ENCODE measurements at regions not wholly inside any gene's neighbourhood (a gene's known extent, or its start where the extent isn't known, plus 50 kb on each side); places are given as distances from the start of the nearest gene placed in this dataset.

- no peaks in the 10 kb centered on the region for H3K9me3 ChIP-seq
- ATAC-seq (no peak), DNase-seq (no peak)
- intact Hi-C loops (cut with DNase I, micrococcal nuclease) = no loop called here
- no peaks in the 10 kb centered on the region for H3K36me3 ChIP-seq (ENCODE audit: low read depth)
- no peak overlapping the region for H3K4me3 ChIP-seq
- TF ChIP-seq, protein P1, sequence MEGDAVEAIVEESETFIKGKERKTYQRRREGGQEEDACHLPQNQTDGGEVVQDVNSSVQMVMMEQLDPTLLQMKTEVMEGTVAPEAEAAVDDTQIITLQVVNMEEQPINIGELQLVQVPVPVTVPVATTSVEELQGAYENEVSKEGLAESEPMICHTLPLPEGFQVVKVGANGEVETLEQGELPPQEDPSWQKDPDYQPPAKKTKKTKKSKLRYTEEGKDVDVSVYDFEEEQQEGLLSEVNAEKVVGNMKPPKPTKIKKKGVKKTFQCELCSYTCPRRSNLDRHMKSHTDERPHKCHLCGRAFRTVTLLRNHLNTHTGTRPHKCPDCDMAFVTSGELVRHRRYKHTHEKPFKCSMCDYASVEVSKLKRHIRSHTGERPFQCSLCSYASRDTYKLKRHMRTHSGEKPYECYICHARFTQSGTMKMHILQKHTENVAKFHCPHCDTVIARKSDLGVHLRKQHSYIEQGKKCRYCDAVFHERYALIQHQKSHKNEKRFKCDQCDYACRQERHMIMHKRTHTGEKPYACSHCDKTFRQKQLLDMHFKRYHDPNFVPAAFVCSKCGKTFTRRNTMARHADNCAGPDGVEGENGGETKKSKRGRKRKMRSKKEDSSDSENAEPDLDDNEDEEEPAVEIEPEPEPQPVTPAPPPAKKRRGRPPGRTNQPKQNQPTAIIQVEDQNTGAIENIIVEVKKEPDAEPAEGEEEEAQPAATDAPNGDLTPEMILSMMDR (IDR thresholded peaks at IDR 0.05) = no peak
- no peaks in the 10 kb centered on the region for H3K4me1 ChIP-seq (ENCODE audit: low read depth)
Observed at GRCh38 chr1:29669912-29670311, 433.6 kb downstream of the PTPRU start.

DNA sequence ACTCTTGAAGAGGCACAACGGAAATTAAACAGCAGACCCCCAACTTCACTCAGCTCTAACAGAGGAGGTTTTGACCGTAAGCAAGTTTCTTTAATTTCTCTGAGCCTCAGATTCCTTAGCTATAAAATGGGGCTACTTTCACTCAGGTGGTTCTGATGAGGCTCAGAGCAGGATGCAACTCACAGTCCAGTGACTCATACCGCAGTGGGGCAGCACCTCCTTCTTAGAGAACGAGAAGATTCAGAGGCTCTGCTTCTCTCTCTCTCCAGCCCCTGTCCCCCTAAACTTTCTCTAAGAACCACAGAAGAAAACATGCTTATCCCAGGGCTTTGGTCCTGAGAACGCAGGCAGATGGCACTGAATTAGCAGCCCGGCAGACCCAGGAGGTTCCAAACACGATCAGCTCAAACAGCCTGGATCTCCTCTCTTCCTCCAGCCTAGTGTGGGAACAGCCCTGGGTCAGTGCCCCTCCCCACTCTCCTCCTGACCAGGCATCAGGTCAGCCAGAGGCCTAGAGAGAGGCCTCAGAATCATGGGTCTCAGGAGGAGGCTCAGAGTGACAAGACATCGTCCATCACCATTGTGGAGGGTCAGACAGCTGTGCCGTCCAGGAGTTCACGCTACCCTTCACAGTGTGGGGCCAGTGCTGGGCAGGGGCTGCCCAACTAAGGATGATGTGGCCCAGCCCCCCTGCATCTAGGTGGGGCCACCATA is 433.0 kb downstream of the PTPRU start:
- intact Hi-C loops (cut with DNase I, micrococcal nuclease) = no loop called here
- TF ChIP-seq, protein P1 (IDR thresholded peaks at IDR 0.05) = no peak
- H3K4me3 ChIP-seq = no peak overlapping the region
- no peak for DNase-seq
- no peaks in the 10 kb centered on the region for H3K9me3 ChIP-seq
- H3K4me1 ChIP-seq (ENCODE audit: low read depth) = no peaks in the 10 kb centered on the region
- no peaks in the 10 kb centered on the region for H3K36me3 ChIP-seq (ENCODE audit: low read depth)
- no peak for ATAC-seq

GRCh38 chr1:29668551-29669157 is 432.3 kb downstream of the PTPRU start:
- no peaks in the 10 kb centered on the region for H3K36me3 ChIP-seq (ENCODE audit: low read depth)
- intact Hi-C loops (cut with DNase I, micrococcal nuclease) = no loop called here
- H3K9me3 ChIP-seq = no peaks in the 10 kb centered on the region
- H3K4me1 ChIP-seq (ENCODE audit: low read depth) = no peaks in the 10 kb centered on the region
- TF ChIP-seq, protein P1 (IDR thresholded peaks at IDR 0.05) = no peak
- ATAC-seq (no peak), DNase-seq (no peak)
- no peak overlapping the region for H3K4me3 ChIP-seq

GRCh38 chr1:29667951-29668350 is 431.6 kb downstream of the PTPRU start:
- TF ChIP-seq, protein P1 (IDR thresholded peaks at IDR 0.05) = no peak
- Histone ChIP-seq H3K36me3 (ENCODE audit: low read depth) (no peaks in the 10 kb centered on the region), H3K9me3 (no peaks in the 10 kb centered on the region), H3K4me3 (no peak overlapping the region), H3K4me1 (ENCODE audit: low read depth) (no peaks in the 10 kb centered on the region)
- no peak for ATAC-seq
- intact Hi-C loops (cut with DNase I, micrococcal nuclease) = no loop called here
- no peak for DNase-seq

DNA sequence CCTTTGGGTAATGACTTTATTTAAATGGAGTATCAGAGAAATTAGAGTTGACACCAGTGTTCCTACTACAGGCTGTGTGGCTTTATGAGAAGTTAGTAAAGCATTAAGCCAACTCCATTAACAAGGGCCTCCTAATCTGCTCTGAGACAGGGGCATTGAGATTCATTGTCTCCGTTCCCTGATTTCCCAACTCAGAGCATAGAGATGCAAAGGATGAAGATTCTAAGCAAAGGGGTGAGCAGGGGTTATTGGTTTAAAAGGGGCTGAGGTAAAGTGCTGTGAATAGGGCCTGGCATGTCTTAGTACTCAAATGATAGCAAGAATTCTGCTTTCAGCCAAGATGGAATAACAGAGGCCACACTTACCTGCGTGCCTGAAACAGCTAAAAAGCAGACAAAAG is 428.4 kb downstream of the PTPRU start:
- Histone ChIP-seq H3K4me3 (no peak overlapping the region), H3K9me3 (peaks cover 6% of the 10 kb centered on the region), H3K4me1 (ENCODE audit: low read depth) (no peaks in the 10 kb centered on the region), H3K36me3 (ENCODE audit: low read depth) (no peaks in the 10 kb centered on the region)
- ATAC-seq = no peak
- intact Hi-C loops (cut with DNase I, micrococcal nuclease) = no loop called here
- TF ChIP-seq, protein P1 (IDR thresholded peaks at IDR 0.05) = no peak
- no peak for DNase-seq

Data from mucosa of descending colon (tissue), 3 donors.